Spleen (tissue), 7 donors: ENCODE measurements at regions not wholly inside any gene's neighbourhood (a gene's known extent, or its start where the extent isn't known, plus 50 kb on each side); places are given as distances from the start of the nearest gene placed in this dataset.

Experiments used
- POLR2A ChIP-seq, 3 donors: fragments of 450-650 bp; IDR thresholded peaks; one replicate each; pipeline ENCODE4 v1.5.1; 2017; ENCODE audit warnings: antibody characterized with exemption in 3 of 3, mild to moderate bottlenecking in 1 of 3
- TF ChIP-seq, protein P1 (sequence below), 11 experiments: fragments of 200-600 bp in 7 of 11; fragments of 450-650 bp in 4 of 11; sonication (generic) in 4 of 11; IDR thresholded peaks in 8 of 11; conservative IDR thresholded peaks in 3 of 11; 1 replicate in 7 of 11; 2 replicates in 4 of 11; pipeline versions ENCODE4 v1.4.0 to v1.8.0; 2016 to 2021; ENCODE audit warnings: antibody characterized with exemption in 11 of 11, inconsistent platforms in 4 of 11, mild to moderate bottlenecking in 1 of 11
- donor health status: DM: no; HTN: no; CAD: no; lungs with moderate emphysema.
- donor health status: DM: no; HTN: no; CAD: no.
- donor health status: DM: no; HTN: no; CAD: no.

DNA sequence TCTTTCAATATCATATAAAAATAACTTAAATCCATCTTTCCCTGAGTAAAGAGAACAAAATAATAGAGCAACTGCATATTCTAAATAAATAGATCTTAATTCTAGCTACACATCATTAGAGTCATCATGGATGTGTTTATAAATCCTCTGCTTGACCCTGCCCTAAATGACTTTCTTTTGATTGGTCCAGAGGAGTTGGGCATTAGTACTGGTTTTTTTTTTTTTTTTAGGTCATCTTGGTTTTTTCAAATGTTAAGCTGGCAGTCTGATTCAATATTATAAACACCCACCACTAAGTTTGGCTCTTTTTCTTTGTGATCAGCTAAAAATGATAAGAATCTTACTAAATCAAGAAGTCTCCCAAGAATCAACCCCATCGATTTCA is 504.0 kb upstream of the CBLB start:
- TF ChIP-seq, protein P1, sequence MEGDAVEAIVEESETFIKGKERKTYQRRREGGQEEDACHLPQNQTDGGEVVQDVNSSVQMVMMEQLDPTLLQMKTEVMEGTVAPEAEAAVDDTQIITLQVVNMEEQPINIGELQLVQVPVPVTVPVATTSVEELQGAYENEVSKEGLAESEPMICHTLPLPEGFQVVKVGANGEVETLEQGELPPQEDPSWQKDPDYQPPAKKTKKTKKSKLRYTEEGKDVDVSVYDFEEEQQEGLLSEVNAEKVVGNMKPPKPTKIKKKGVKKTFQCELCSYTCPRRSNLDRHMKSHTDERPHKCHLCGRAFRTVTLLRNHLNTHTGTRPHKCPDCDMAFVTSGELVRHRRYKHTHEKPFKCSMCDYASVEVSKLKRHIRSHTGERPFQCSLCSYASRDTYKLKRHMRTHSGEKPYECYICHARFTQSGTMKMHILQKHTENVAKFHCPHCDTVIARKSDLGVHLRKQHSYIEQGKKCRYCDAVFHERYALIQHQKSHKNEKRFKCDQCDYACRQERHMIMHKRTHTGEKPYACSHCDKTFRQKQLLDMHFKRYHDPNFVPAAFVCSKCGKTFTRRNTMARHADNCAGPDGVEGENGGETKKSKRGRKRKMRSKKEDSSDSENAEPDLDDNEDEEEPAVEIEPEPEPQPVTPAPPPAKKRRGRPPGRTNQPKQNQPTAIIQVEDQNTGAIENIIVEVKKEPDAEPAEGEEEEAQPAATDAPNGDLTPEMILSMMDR (IDR thresholded peaks at IDR 0.05 in 8 of 11, conservative IDR thresholded peaks at IDR 0.05 in 3 of 11) = no peak
- TF ChIP-seq POLR2A (IDR thresholded peaks at IDR 0.05) = no peak
